ENCODE measurements at regions not wholly inside any gene's neighbourhood (a gene's known extent, or its start where the extent isn't known, plus 50 kb on each side); places are given as distances from the start of the nearest gene placed in this dataset.

- Histone ChIP-seq H3K4me3 (ENCODE audit: low read length) (no peak overlapping the region), H3K9ac (ENCODE audit: low read depth, low read length) (no peak overlapping the region), H3K27me3 (ENCODE audit: control insufficient read depth, insufficient read depth, low read length) (no peaks in the 10 kb centered on the region), H3K36me3 (ENCODE audit: insufficient read depth, low read length) (no peaks in the 10 kb centered on the region), H3K9me3 (replicated peaks; ENCODE audit: low read length) (no peaks in the 10 kb centered on the region), H3K4me1 (ENCODE audit: control insufficient read depth, insufficient read depth, low read length) (peaks cover 26% of the 10 kb centered on the region), H3K4me2 (ENCODE audit: low read length) (no peak overlapping the region)
These were observed 60.6 kb upstream of the ADRA1B start for GRCh38 chr5:159855476-159856191.

- H3K36me3 ChIP-seq (ENCODE audit: insufficient read depth, low read length) = no peaks in the 10 kb centered on the region
- no peak overlapping the region for H3K9ac ChIP-seq (ENCODE audit: low read depth, low read length)
- H3K4me1 ChIP-seq (ENCODE audit: control insufficient read depth, insufficient read depth, low read length) = peaks cover 17% of the 10 kb centered on the region
- no peak overlapping the region for H3K4me2 ChIP-seq (ENCODE audit: low read length)
- no peak overlapping the region for H3K4me3 ChIP-seq (ENCODE audit: low read length)
- H3K9me3 ChIP-seq (replicated peaks; ENCODE audit: low read length) = no peaks in the 10 kb centered on the region
- peaks cover 4% of the 10 kb centered on the region for H3K27me3 ChIP-seq (ENCODE audit: control insufficient read depth, insufficient read depth, low read length)
These were observed 57.4 kb upstream of the ADRA1B start for GRCh38 chr5:159858871-159859270.

- Histone ChIP-seq H3K9me3 (replicated peaks; ENCODE audit: low read length) (no peaks in the 10 kb centered on the region), H3K9ac (ENCODE audit: low read depth, low read length) (no peak overlapping the region), H3K36me3 (ENCODE audit: insufficient read depth, low read length) (no peaks in the 10 kb centered on the region), H3K27me3 (ENCODE audit: control insufficient read depth, insufficient read depth, low read length) (peaks cover 4% of the 10 kb centered on the region), H3K4me1 (ENCODE audit: control insufficient read depth, insufficient read depth, low read length) (peaks cover 11% of the 10 kb centered on the region), H3K4me2 (ENCODE audit: low read length) (no peak overlapping the region), H3K4me3 (ENCODE audit: low read length) (no peak overlapping the region)
These were observed 55.2 kb upstream of the ADRA1B start for GRCh38 chr5:159861086-159861485.

- Histone ChIP-seq H3K4me3 (ENCODE audit: low read length) (no peak overlapping the region), H3K9ac (ENCODE audit: low read depth, low read length) (no peak overlapping the region), H3K9me3 (replicated peaks; ENCODE audit: low read length) (no peaks in the 10 kb centered on the region), H3K4me2 (ENCODE audit: low read length) (peak overlapping the region; percentile 55), H3K36me3 (ENCODE audit: insufficient read depth, low read length) (no peaks in the 10 kb centered on the region), H3K4me1 (ENCODE audit: control insufficient read depth, insufficient read depth, low read length) (peaks cover 10% of the 10 kb centered on the region), H3K27me3 (ENCODE audit: control insufficient read depth, insufficient read depth, low read length) (peaks cover 4% of the 10 kb centered on the region)
These were observed 51.2 kb upstream of the ADRA1B start for GRCh38 chr5:159864885-159865691.

- H3K4me2 ChIP-seq (ENCODE audit: low read length) = no peak overlapping the region
- no peak overlapping the region for H3K9ac ChIP-seq (ENCODE audit: low read depth, low read length)
- H3K4me3 ChIP-seq (ENCODE audit: low read length) = no peak overlapping the region
- no peaks in the 10 kb centered on the region for H3K9me3 ChIP-seq (replicated peaks; ENCODE audit: low read length)
- no peaks in the 10 kb centered on the region for H3K36me3 ChIP-seq (ENCODE audit: insufficient read depth, low read length)
- peaks cover under 1% of the 10 kb centered on the region for H3K27me3 ChIP-seq (ENCODE audit: control insufficient read depth, insufficient read depth, low read length)
- peaks cover 10% of the 10 kb centered on the region for H3K4me1 ChIP-seq (ENCODE audit: control insufficient read depth, insufficient read depth, low read length)
These were observed 50.2 kb upstream of the ADRA1B start for GRCh38 chr5:159866093-159866492.
